ENCODE measurements at regions not wholly inside any gene's neighbourhood (a gene's known extent, or its start where the extent isn't known, plus 50 kb on each side); places are given as distances from the start of the nearest gene placed in this dataset.
"Not testable (repeated sequence)": the region's sequence is repeated elsewhere in the genome, so short reads cannot be mapped to it uniquely, and the experiment has no call there.

- Histone ChIP-seq H3K79me2 (no peaks in the 10 kb centered on the region), H3K9ac (no peak overlapping the region), H3K4me2 (ENCODE audit: low read length) (no peak overlapping the region), H2AFZ (no peak overlapping the region), H3K4me1 (no peaks in the 10 kb centered on the region), H3K4me3 (ENCODE audit: low read depth, low read length) (no peak overlapping the region), H3K27me3 (ENCODE audit: control insufficient read depth, insufficient read depth, low read length) (no peaks in the 10 kb centered on the region), H3K9me3 (ENCODE audit: control insufficient read depth, low read length) (no peaks in the 10 kb centered on the region), H3K36me3 (ENCODE audit: control insufficient read depth, insufficient read depth, low read length) (no peaks in the 10 kb centered on the region), H3K27ac (no peak overlapping the region)
- TF ChIP-seq, protein P1, sequence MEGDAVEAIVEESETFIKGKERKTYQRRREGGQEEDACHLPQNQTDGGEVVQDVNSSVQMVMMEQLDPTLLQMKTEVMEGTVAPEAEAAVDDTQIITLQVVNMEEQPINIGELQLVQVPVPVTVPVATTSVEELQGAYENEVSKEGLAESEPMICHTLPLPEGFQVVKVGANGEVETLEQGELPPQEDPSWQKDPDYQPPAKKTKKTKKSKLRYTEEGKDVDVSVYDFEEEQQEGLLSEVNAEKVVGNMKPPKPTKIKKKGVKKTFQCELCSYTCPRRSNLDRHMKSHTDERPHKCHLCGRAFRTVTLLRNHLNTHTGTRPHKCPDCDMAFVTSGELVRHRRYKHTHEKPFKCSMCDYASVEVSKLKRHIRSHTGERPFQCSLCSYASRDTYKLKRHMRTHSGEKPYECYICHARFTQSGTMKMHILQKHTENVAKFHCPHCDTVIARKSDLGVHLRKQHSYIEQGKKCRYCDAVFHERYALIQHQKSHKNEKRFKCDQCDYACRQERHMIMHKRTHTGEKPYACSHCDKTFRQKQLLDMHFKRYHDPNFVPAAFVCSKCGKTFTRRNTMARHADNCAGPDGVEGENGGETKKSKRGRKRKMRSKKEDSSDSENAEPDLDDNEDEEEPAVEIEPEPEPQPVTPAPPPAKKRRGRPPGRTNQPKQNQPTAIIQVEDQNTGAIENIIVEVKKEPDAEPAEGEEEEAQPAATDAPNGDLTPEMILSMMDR (IDR thresholded peaks at IDR 0.05) = no peak
Observed at GRCh38 chr15:98347001-98347400, 301.3 kb upstream of the IGF1R start.

DNA sequence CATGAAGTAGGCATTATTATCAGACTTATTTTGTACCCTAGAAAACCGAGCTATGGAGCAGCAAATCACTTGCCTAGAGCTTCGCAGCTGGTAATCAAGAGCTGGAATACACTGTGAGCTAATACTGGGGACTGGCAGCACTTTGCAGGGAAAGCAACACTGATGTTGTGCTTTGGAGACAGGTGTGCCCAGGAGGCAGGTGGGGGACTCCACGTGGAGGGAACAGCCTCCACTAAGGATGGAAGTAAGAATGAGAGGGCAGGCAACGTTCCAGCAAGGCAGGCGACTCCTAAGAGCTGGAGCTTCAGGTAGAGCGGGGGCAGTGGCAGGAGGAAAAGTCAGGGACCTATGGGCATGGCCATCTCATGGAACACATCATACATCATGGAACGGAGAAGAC lies 300.5 kb upstream of the IGF1R start:
- Histone ChIP-seq H2AFZ (no peak overlapping the region), H3K36me3 (ENCODE audit: control insufficient read depth, insufficient read depth, low read length) (no peaks in the 10 kb centered on the region), H3K79me2 (no peaks in the 10 kb centered on the region), H3K27me3 (ENCODE audit: control insufficient read depth, insufficient read depth, low read length) (no peaks in the 10 kb centered on the region), H3K4me3 (ENCODE audit: low read depth, low read length) (no peak overlapping the region), H3K4me2 (ENCODE audit: low read length) (no peak overlapping the region), H3K9me3 (ENCODE audit: control insufficient read depth, low read length) (no peaks in the 10 kb centered on the region), H3K27ac (no peak overlapping the region), H3K4me1 (no peaks in the 10 kb centered on the region), H3K9ac (no peak overlapping the region)
- TF ChIP-seq, protein P1 (IDR thresholded peaks at IDR 0.05) = no peak

- Histone ChIP-seq H3K4me3 (ENCODE audit: low read depth, low read length) (no peak overlapping the region), H3K4me1 (no peaks in the 10 kb centered on the region), H2AFZ (no peak overlapping the region), H3K9ac (no peak overlapping the region), H3K79me2 (no peaks in the 10 kb centered on the region), H3K27me3 (ENCODE audit: control insufficient read depth, insufficient read depth, low read length) (no peaks in the 10 kb centered on the region), H3K36me3 (ENCODE audit: control insufficient read depth, insufficient read depth, low read length) (no peaks in the 10 kb centered on the region), H3K9me3 (ENCODE audit: control insufficient read depth, low read length) (no peaks in the 10 kb centered on the region), H3K27ac (no peak overlapping the region), H3K4me2 (ENCODE audit: low read length) (no peak overlapping the region)
- TF ChIP-seq, protein P1 (IDR thresholded peaks at IDR 0.05) = no peak
Observed at GRCh38 chr15:98350276-98350675, 298.1 kb upstream of the IGF1R start.

- not testable (repeated sequence) for H3K4me3 ChIP-seq (ENCODE audit: low read depth, low read length); H2AFZ ChIP-seq; H3K27ac ChIP-seq
Observed at GRCh38 chr15:98358274-98358673, 290.1 kb upstream of the IGF1R start.

GRCh38 chr15:98358971-98359370 lies 289.4 kb upstream of the IGF1R start:
- Histone ChIP-seq H3K36me3 (ENCODE audit: control insufficient read depth, insufficient read depth, low read length) (no peaks in the 10 kb centered on the region), H3K4me2 (ENCODE audit: low read length) (no peak overlapping the region), H3K79me2 (no peaks in the 10 kb centered on the region), H3K9ac (no peak overlapping the region), H2AFZ (no peak overlapping the region), H3K27ac (no peak overlapping the region), H3K4me3 (ENCODE audit: low read depth, low read length) (no peak overlapping the region), H3K4me1 (no peaks in the 10 kb centered on the region), H3K9me3 (ENCODE audit: control insufficient read depth, low read length) (no peaks in the 10 kb centered on the region), H3K27me3 (ENCODE audit: control insufficient read depth, insufficient read depth, low read length) (no peaks in the 10 kb centered on the region)
- TF ChIP-seq, protein P1 (IDR thresholded peaks at IDR 0.05) = no peak

More at GRCh38 chr15:98358274-98358673, 290.1 kb upstream of the IGF1R start:
- H3K4me2 ChIP-seq (ENCODE audit: low read length); H3K4me1 ChIP-seq; H3K27me3 ChIP-seq (ENCODE audit: control insufficient read depth, insufficient read depth, low read length); H3K9ac ChIP-seq; H3K79me2 ChIP-seq; H3K36me3 ChIP-seq (ENCODE audit: control insufficient read depth, insufficient read depth, low read length); H3K9me3 ChIP-seq (ENCODE audit: control insufficient read depth, low read length): not testable (repeated sequence)

All from parathyroid adenoma (tissue), 2 donors.